Ascending aorta (tissue), 2 donors: ENCODE measurements at regions not wholly inside any gene's neighbourhood (a gene's known extent, or its start where the extent isn't known, plus 50 kb on each side); places are given as distances from the start of the nearest gene placed in this dataset.

Source experiments
- DNase-seq, 2 donors: peaks; one replicate each; pipeline ENCODE4 v3.0.0-alpha.2; 2019; ENCODE audit warnings: low spot score in 2 of 2
- H3K27ac ChIP-seq, 2 donors: fragments of 200-600 bp; sonication (generic); one replicate each; pipeline ENCODE4 v1.5.1; 2016 to 2017; ENCODE audit warnings: mild to moderate bottlenecking in 1 of 2
- H3K27me3 ChIP-seq: fragments of 200-600 bp; sonication (generic); one replicate; pipeline ENCODE4 v1.5.1; 2017
- H3K36me3 ChIP-seq, 2 donors: fragments of 200-600 bp; sonication (generic); one replicate each; pipeline ENCODE4 v1.5.1; 2016
- H3K4me1 ChIP-seq, 2 donors: fragments of 200-600 bp; sonication (generic); one replicate each; pipeline ENCODE4 v1.5.1; 2016 to 2017; ENCODE audit warnings: mild to moderate bottlenecking in 1 of 2
- H3K4me3 ChIP-seq, 2 donors: fragments of 200-600 bp; sonication (generic); one replicate each; pipeline ENCODE4 v1.5.1; 2016 to 2017; ENCODE audit warnings: mild to moderate bottlenecking in 1 of 2
- H3K9me3 ChIP-seq, 2 donors: fragments of 200-600 bp; sonication (generic); one replicate each; pipeline ENCODE4 v1.5.1; 2016
- CTCF ChIP-seq, 3 experiments: fragments of 200-600 bp in 2 of 3; fragments of 450-650 bp in 1 of 3; sonication (generic) in 2 of 3; IDR thresholded peaks; one replicate each; pipeline ENCODE4 v1.5.1; 2016 to 2019; ENCODE audit warnings: antibody characterized with exemption in 3 of 3, mild to moderate bottlenecking in 1 of 3, moderate library complexity in 1 of 3
- intact Hi-C: fragments of 100-400 bp; cut with DNase I; formaldehyde crosslinking; loops from one replicate; pipeline ENCODE4 v1.15.1; 2023

GRCh38 chr1:98008373-98008772, 87.5 kb upstream of the DPYD start:
- no peak for TF ChIP-seq CTCF (IDR thresholded peaks at IDR 0.05)
- Histone ChIP-seq H3K36me3 (no peaks in the 10 kb centered on the region), H3K4me1 (no peaks in the 10 kb centered on the region), H3K9me3 (no peaks in the 10 kb centered on the region), H3K4me3 (no peak overlapping the region), H3K27ac (no peak overlapping the region), H3K27me3 (no peaks in the 10 kb centered on the region)
- no peak for DNase-seq
- intact Hi-C loops = loop anchor here (10.0 kb wide), 1 partner anchor 456 kb away; no protein-coding TSS in a partner anchor

- H3K36me3 ChIP-seq = no peaks in the 10 kb centered on the region
- no peaks in the 10 kb centered on the region for H3K27me3 ChIP-seq
- H3K4me1 ChIP-seq = no peaks in the 10 kb centered on the region
- H3K4me3 ChIP-seq = no peak overlapping the region
- H3K9me3 ChIP-seq = no peaks in the 10 kb centered on the region
- TF ChIP-seq CTCF (IDR thresholded peaks at IDR 0.05) = no peak
- no peak for DNase-seq
- no peak overlapping the region for H3K27ac ChIP-seq
- intact Hi-C loops = loop anchor here (10.0 kb wide), 1 partner anchor 459 kb away; no protein-coding TSS in a partner anchor
These were observed 84.6 kb upstream of the DPYD start for GRCh38 chr1:98005326-98006010.

DNA sequence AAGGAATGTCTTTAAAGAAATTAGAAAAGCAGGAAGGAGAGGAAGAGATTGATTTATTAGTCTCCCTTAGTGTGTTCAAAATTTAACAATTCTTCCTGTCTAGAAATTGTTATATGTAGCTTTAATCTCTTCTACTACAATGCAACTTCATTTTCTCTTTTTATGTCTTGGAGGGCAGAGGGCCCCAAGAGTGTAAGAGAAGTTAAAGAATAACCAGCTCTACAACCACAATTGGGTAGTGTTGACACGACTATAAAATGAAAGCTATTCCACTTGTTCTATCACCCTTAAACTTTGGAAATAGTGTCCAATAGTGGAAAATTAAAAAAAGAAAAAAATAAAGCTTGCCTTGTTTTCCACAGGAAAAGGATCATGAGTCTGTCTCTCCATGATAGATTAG, 82.6 kb upstream of the DPYD start:
- TF ChIP-seq CTCF (IDR thresholded peaks at IDR 0.05) = no peak
- Histone ChIP-seq H3K4me3 (no peak overlapping the region), H3K27me3 (no peaks in the 10 kb centered on the region), H3K36me3 (no peaks in the 10 kb centered on the region), H3K4me1 (no peaks in the 10 kb centered on the region), H3K9me3 (no peaks in the 10 kb centered on the region), H3K27ac (no peak overlapping the region)
- DNase-seq = no peak
- intact Hi-C loops = loop anchor here (10.0 kb wide), 1 partner anchor 461 kb away; no protein-coding TSS in a partner anchor

DNA sequence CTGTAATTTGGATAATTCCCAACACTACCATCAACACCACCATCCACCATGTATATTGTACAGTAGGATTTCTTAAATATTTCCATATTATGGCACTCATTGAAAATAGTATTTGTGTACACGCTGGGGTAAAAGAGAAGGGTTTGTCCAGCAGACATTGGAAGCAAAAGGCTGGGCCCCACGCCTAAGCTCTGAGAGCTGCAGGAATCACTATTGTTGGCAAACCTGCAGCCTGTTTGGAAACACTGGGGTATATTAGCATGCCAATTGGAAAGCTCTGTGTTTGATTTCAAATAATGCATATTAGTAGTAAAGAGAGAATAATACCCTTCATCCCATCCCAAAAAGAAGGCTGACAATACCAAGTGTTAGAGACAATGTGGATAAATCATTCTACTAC, 81.5 kb upstream of the DPYD start:
- no peaks in the 10 kb centered on the region for H3K27me3 ChIP-seq
- intact Hi-C loops = loop anchor here (10.0 kb wide), 1 partner anchor 463 kb away; no protein-coding TSS in a partner anchor
- no peaks in the 10 kb centered on the region for H3K36me3 ChIP-seq
- no peak for TF ChIP-seq CTCF (IDR thresholded peaks at IDR 0.05)
- no peak for DNase-seq
- H3K4me1 ChIP-seq = no peaks in the 10 kb centered on the region
- no peak overlapping the region for H3K4me3 ChIP-seq
- no peaks in the 10 kb centered on the region for H3K9me3 ChIP-seq
- no peak overlapping the region for H3K27ac ChIP-seq

DNA sequence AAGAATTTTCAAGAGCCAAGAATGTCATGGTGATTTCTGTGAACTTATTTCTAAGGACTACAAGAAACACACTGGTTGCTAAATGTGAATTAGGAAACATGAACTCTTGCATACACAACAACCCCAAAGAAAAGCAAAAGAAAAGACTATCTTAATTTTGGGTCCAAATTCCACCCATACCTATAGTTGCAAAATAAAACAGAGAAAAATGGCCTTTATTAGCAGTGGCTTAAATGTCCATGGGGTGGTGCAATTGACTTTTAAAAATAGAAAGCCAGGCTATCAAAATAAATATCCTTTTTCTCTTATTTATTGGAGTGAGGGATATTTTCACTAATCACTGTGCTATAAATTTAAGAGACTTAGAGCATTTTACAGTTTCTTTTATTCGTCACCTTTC, 80.9 kb upstream of the DPYD start:
- DNase-seq = no peak
- H3K27ac ChIP-seq = no peak overlapping the region
- intact Hi-C loops = loop anchor here (10.0 kb wide), 1 partner anchor 463 kb away; no protein-coding TSS in a partner anchor
- no peaks in the 10 kb centered on the region for H3K9me3 ChIP-seq
- no peak overlapping the region for H3K4me3 ChIP-seq
- no peaks in the 10 kb centered on the region for H3K36me3 ChIP-seq
- no peaks in the 10 kb centered on the region for H3K27me3 ChIP-seq
- peak in 1 of 3 experiments; percentile 17 for TF ChIP-seq CTCF (IDR thresholded peaks at IDR 0.05)
- no peaks in the 10 kb centered on the region for H3K4me1 ChIP-seq
